ENCODE measurements at regions not wholly inside any gene's neighbourhood (a gene's known extent, or its start where the extent isn't known, plus 50 kb on each side); places are given as distances from the start of the nearest gene placed in this dataset.

GRCh38 chr10:128759174-128759573 lies 633.0 kb upstream of the MKI67 start:
- TF ChIP-seq POLR2AphosphoS5 (IDR thresholded peaks at IDR 0.05; ENCODE audit: low read depth, low read length): no peak
- no peak for TF ChIP-seq SIN3A (IDR thresholded peaks at IDR 0.05; ENCODE audit: borderline replicate concordance, insufficient read depth, low read length)
- no peak for TF ChIP-seq FOXP2 (optimal IDR thresholded peaks at IDR 0.05; ENCODE audit: borderline replicate concordance, extremely low read depth, extremely low read length, insufficient read depth)
- TF ChIP-seq, protein P1, sequence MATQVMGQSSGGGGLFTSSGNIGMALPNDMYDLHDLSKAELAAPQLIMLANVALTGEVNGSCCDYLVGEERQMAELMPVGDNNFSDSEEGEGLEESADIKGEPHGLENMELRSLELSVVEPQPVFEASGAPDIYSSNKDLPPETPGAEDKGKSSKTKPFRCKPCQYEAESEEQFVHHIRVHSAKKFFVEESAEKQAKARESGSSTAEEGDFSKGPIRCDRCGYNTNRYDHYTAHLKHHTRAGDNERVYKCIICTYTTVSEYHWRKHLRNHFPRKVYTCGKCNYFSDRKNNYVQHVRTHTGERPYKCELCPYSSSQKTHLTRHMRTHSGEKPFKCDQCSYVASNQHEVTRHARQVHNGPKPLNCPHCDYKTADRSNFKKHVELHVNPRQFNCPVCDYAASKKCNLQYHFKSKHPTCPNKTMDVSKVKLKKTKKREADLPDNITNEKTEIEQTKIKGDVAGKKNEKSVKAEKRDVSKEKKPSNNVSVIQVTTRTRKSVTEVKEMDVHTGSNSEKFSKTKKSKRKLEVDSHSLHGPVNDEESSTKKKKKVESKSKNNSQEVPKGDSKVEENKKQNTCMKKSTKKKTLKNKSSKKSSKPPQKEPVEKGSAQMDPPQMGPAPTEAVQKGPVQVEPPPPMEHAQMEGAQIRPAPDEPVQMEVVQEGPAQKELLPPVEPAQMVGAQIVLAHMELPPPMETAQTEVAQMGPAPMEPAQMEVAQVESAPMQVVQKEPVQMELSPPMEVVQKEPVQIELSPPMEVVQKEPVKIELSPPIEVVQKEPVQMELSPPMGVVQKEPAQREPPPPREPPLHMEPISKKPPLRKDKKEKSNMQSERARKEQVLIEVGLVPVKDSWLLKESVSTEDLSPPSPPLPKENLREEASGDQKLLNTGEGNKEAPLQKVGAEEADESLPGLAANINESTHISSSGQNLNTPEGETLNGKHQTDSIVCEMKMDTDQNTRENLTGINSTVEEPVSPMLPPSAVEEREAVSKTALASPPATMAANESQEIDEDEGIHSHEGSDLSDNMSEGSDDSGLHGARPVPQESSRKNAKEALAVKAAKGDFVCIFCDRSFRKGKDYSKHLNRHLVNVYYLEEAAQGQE (IDR thresholded peaks at IDR 0.05; ENCODE audit: insufficient read depth in 1 of 2, low read depth in 2 of 2, low read length in 2 of 2): no peak
- TF ChIP-seq TAF1 (IDR thresholded peaks at IDR 0.05; ENCODE audit: borderline replicate concordance, insufficient read depth, low read length): no peak

- TF ChIP-seq, protein P1 (IDR thresholded peaks at IDR 0.05; ENCODE audit: insufficient read depth in 1 of 2, low read depth in 2 of 2, low read length in 2 of 2): no peak
- TF ChIP-seq POLR2AphosphoS5 (IDR thresholded peaks at IDR 0.05; ENCODE audit: low read depth, low read length) (no peak), TAF1 (IDR thresholded peaks at IDR 0.05; ENCODE audit: borderline replicate concordance, insufficient read depth, low read length) (no peak), SIN3A (IDR thresholded peaks at IDR 0.05; ENCODE audit: borderline replicate concordance, insufficient read depth, low read length) (no peak), FOXP2 (optimal IDR thresholded peaks at IDR 0.05; ENCODE audit: borderline replicate concordance, extremely low read depth, extremely low read length, insufficient read depth) (no peak)
Measured at GRCh38 chr10:128763588-128763987, 637.4 kb upstream of the MKI67 start.

DNA sequence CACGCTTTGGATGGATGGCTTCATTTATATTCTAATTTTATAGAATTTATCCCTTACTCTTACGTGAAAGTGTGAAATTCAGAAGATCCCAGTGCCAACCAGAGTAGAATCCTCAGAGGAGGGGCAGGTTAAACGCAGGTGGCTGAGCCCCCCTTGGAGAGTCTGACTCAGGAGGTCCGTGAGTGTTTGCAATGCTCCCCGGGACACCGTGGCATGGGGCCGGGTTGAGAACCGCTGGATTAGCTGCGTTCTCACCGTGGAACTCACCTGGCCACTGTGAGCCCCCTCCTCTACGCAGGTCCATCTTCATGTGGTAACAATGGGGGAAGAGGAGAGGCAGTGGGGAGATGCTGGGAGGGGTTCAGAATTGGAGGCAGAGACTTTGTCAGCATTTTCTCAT lies 638.0 kb upstream of the MKI67 start:
- TF ChIP-seq, protein P1 (IDR thresholded peaks at IDR 0.05; ENCODE audit: insufficient read depth in 1 of 2, low read depth in 2 of 2, low read length in 2 of 2): no peak
- TF ChIP-seq SIN3A (IDR thresholded peaks at IDR 0.05; ENCODE audit: borderline replicate concordance, insufficient read depth, low read length) (no peak), POLR2AphosphoS5 (IDR thresholded peaks at IDR 0.05; ENCODE audit: low read depth, low read length) (no peak), TAF1 (IDR thresholded peaks at IDR 0.05; ENCODE audit: borderline replicate concordance, insufficient read depth, low read length) (no peak), FOXP2 (optimal IDR thresholded peaks at IDR 0.05; ENCODE audit: borderline replicate concordance, extremely low read depth, extremely low read length, insufficient read depth) (no peak)

- TF ChIP-seq SIN3A (IDR thresholded peaks at IDR 0.05; ENCODE audit: borderline replicate concordance, insufficient read depth, low read length) (no peak), TAF1 (IDR thresholded peaks at IDR 0.05; ENCODE audit: borderline replicate concordance, insufficient read depth, low read length) (no peak), POLR2AphosphoS5 (IDR thresholded peaks at IDR 0.05; ENCODE audit: low read depth, low read length) (no peak), FOXP2 (optimal IDR thresholded peaks at IDR 0.05; ENCODE audit: borderline replicate concordance, extremely low read depth, extremely low read length, insufficient read depth) (no peak)
- TF ChIP-seq, protein P1 (IDR thresholded peaks at IDR 0.05; ENCODE audit: insufficient read depth in 1 of 2, low read depth in 2 of 2, low read length in 2 of 2): no peak
Measured at GRCh38 chr10:128766915-128767314, 640.7 kb upstream of the MKI67 start.

- TF ChIP-seq FOXP2 (optimal IDR thresholded peaks at IDR 0.05; ENCODE audit: borderline replicate concordance, extremely low read depth, extremely low read length, insufficient read depth) (no peak), SIN3A (IDR thresholded peaks at IDR 0.05; ENCODE audit: borderline replicate concordance, insufficient read depth, low read length) (no peak), TAF1 (IDR thresholded peaks at IDR 0.05; ENCODE audit: borderline replicate concordance, insufficient read depth, low read length) (no peak), POLR2AphosphoS5 (IDR thresholded peaks at IDR 0.05; ENCODE audit: low read depth, low read length) (no peak)
- TF ChIP-seq, protein P1 (IDR thresholded peaks at IDR 0.05; ENCODE audit: insufficient read depth in 1 of 2, low read depth in 2 of 2, low read length in 2 of 2): no peak
Measured at GRCh38 chr10:128774979-128775378, 648.8 kb upstream of the MKI67 start.

Measured in PFSK-1 (cell line).